ENCODE measurements at regions not wholly inside any gene's neighbourhood (a gene's known extent, or its start where the extent isn't known, plus 50 kb on each side); places are given as distances from the start of the nearest gene placed in this dataset.

DNA sequence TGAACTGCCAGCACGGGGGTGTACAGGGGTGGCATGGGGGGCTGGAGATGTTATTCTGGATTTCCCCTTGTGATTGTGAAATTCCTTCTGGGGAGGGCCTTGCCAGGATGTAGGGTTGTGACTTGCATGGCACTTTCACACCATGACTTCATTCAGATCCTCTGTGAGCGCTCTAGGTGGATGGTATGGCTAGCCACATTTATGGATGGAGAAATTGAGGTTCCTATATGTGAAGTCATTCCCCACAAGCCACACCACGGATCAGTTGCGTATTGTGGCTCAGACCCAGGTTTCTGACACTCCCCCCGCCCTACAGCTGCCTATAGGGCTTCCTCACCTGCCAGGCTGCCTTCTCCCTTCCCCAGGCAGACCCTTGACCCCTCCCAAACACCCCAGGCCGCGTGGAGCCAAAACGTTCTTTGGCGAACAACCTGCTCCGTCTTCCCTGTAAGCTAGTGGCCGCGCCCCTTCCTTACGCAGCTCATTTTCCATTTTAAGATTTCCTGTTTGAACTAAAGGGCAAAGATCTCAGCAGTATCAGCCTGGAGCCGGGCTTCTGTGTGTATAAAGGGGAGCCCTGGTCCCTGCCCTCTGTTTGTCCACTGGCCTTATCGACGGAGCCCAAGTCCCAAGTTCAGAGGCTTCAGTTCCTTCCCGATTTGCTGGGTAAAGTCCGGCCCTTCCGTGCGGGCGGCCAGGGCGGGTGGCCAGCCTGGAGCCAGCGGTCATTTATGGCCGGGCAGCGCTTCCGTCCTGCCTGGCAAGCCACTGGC lies 97.8 kb upstream of the KLF4 start (continued):
- TF ChIP-seq, protein P1, sequence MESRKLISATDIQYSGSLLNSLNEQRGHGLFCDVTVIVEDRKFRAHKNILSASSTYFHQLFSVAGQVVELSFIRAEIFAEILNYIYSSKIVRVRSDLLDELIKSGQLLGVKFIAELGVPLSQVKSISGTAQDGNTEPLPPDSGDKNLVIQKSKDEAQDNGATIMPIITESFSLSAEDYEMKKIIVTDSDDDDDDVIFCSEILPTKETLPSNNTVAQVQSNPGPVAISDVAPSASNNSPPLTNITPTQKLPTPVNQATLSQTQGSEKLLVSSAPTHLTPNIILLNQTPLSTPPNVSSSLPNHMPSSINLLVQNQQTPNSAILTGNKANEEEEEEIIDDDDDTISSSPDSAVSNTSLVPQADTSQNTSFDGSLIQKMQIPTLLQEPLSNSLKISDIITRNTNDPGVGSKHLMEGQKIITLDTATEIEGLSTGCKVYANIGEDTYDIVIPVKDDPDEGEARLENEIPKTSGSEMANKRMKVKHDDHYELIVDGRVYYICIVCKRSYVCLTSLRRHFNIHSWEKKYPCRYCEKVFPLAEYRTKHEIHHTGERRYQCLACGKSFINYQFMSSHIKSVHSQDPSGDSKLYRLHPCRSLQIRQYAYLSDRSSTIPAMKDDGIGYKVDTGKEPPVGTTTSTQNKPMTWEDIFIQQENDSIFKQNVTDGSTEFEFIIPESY (CRISPR knock-in tag; IDR thresholded peaks at IDR 0.05) = no peak
- no peak for TF ChIP-seq REXO4 (CRISPR knock-in tag; IDR thresholded peaks at IDR 0.05; ENCODE audit: borderline replicate concordance)
- TF ChIP-seq HNF4G (IDR thresholded peaks at IDR 0.05; ENCODE audit: borderline replicate concordance, low read depth, low read length) = peak; percentile 57; the same call in 1 of the 2 replicates
- peak; percentile 57; the same call in 1 of the 2 replicates for TF ChIP-seq HNF4G (CRISPR knock-in tag; IDR thresholded peaks at IDR 0.05; ENCODE audit: borderline replicate concordance, low read depth)
- TF ChIP-seq, protein P2, sequence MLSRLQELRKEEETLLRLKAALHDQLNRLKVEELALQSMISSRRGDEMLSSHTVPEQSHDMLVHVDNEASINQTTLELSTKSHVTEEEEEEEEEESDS (CRISPR knock-in tag; IDR thresholded peaks at IDR 0.05; ENCODE audit: borderline replicate concordance) = no peak
- TF ChIP-seq, protein P3, sequence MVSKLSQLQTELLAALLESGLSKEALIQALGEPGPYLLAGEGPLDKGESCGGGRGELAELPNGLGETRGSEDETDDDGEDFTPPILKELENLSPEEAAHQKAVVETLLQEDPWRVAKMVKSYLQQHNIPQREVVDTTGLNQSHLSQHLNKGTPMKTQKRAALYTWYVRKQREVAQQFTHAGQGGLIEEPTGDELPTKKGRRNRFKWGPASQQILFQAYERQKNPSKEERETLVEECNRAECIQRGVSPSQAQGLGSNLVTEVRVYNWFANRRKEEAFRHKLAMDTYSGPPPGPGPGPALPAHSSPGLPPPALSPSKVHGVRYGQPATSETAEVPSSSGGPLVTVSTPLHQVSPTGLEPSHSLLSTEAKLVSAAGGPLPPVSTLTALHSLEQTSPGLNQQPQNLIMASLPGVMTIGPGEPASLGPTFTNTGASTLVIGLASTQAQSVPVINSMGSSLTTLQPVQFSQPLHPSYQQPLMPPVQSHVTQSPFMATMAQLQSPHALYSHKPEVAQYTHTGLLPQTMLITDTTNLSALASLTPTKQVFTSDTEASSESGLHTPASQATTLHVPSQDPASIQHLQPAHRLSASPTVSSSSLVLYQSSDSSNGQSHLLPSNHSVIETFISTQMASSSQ (IDR thresholded peaks at IDR 0.05; ENCODE audit: low read depth) = no peak
- TF ChIP-seq, protein P3 (CRISPR knock-in tag; IDR thresholded peaks at IDR 0.05; ENCODE audit: borderline replicate concordance) = no peak
- TF ChIP-seq, protein P4, sequence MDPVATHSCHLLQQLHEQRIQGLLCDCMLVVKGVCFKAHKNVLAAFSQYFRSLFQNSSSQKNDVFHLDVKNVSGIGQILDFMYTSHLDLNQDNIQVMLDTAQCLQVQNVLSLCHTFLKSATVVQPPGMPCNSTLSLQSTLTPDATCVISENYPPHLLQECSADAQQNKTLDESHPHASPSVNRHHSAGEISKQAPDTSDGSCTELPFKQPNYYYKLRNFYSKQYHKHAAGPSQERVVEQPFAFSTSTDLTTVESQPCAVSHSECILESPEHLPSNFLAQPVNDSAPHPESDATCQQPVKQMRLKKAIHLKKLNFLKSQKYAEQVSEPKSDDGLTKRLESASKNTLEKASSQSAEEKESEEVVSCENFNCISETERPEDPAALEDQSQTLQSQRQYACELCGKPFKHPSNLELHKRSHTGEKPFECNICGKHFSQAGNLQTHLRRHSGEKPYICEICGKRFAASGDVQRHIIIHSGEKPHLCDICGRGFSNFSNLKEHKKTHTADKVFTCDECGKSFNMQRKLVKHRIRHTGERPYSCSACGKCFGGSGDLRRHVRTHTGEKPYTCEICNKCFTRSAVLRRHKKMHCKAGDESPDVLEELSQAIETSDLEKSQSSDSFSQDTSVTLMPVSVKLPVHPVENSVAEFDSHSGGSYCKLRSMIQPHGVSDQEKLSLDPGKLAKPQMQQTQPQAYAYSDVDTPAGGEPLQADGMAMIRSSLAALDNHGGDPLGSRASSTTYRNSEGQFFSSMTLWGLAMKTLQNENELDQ (CRISPR knock-in tag; IDR thresholded peaks at IDR 0.05; ENCODE audit: borderline replicate concordance) = no peak
- TF ChIP-seq ZC3H4 (CRISPR knock-in tag; IDR thresholded peaks at IDR 0.05; ENCODE audit: borderline replicate concordance) = no peak
- TF ChIP-seq, protein P5, sequence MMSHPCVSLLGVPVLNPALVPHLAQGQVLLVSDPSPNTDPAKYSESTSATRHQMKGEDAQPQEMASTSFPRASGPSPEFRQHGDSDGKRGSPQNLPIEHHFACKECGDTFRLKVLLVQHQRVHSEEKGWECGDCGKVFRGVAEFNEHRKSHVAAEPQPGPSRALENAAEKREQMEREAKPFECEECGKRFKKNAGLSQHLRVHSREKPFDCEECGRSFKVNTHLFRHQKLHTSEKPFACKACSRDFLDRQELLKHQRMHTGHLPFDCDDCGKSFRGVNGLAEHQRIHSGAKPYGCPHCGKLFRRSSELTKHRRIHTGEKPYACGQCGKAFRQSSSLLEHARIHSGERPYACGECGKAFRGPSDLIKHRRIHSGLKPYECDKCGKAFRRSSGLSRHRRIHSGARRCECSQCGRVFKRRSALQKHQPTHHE (CRISPR knock-in tag; IDR thresholded peaks at IDR 0.05; ENCODE audit: borderline replicate concordance) = no peak
- TF ChIP-seq NR3C1 (CRISPR knock-in tag; IDR thresholded peaks at IDR 0.05) = no peak
- no peak for TF ChIP-seq ELF3 (CRISPR knock-in tag; IDR thresholded peaks at IDR 0.05)
- no peak for TF ChIP-seq SIN3A (IDR thresholded peaks at IDR 0.05; ENCODE audit: borderline replicate concordance, low read depth, low read length)
- no peak for TF ChIP-seq PCBP2 (optimal IDR thresholded peaks at IDR 0.05; ENCODE audit: low read depth, low read length, poor library complexity, severe bottlenecking)
- no peak for TF ChIP-seq EHMT2 (IDR thresholded peaks at IDR 0.05; ENCODE audit: borderline replicate concordance, low read depth, low read length)
- peak; percentile 38; the same call in 1 of the 2 replicates for TF ChIP-seq REPIN1 (CRISPR knock-in tag; IDR thresholded peaks at IDR 0.05; ENCODE audit: borderline replicate concordance, low read depth)
- no peak for TF ChIP-seq BRD4 (CRISPR knock-in tag; IDR thresholded peaks at IDR 0.05)
- TF ChIP-seq ZNF253 (CRISPR knock-in tag; IDR thresholded peaks at IDR 0.05; ENCODE audit: borderline replicate concordance) = no peak
- no peak for TF ChIP-seq ATRX (CRISPR knock-in tag; IDR thresholded peaks at IDR 0.05; ENCODE audit: borderline replicate concordance)

All from HepG2 (cell line).